ENCODE measurements at regions not wholly inside any gene's neighbourhood (a gene's known extent, or its start where the extent isn't known, plus 50 kb on each side); places are given as distances from the start of the nearest gene placed in this dataset.

DNA sequence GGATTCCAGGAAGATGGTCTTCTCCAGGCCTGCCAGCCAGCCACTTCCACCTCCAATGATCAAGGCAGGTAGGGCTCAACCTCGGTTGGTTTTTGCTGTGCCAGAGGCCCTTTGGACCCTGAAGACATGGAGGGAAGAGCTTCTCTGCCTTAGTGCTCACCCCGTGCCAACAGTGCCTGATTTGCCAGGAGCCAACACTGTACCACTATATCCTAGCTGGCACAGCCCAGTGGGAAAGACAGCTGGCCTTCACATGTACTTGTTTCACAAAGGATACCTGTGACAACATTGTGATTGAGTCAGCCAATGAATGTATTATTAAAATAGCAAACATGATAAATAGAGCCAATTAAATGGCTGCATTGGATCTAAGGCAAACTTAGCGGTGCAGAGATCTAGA lies 51.9 kb upstream of the PRPS1 start:
- Histone ChIP-seq H3K36me3 (no peaks in the 10 kb centered on the region), H3K4me1 (no peaks in the 10 kb centered on the region), H3K27me3 (no peaks in the 10 kb centered on the region), H3K9me3 (no peaks in the 10 kb centered on the region), H3K4me3 (ENCODE audit: low read depth, low read length) (no peak overlapping the region)
- no peak for DNase-seq
- TF ChIP-seq, protein P1, sequence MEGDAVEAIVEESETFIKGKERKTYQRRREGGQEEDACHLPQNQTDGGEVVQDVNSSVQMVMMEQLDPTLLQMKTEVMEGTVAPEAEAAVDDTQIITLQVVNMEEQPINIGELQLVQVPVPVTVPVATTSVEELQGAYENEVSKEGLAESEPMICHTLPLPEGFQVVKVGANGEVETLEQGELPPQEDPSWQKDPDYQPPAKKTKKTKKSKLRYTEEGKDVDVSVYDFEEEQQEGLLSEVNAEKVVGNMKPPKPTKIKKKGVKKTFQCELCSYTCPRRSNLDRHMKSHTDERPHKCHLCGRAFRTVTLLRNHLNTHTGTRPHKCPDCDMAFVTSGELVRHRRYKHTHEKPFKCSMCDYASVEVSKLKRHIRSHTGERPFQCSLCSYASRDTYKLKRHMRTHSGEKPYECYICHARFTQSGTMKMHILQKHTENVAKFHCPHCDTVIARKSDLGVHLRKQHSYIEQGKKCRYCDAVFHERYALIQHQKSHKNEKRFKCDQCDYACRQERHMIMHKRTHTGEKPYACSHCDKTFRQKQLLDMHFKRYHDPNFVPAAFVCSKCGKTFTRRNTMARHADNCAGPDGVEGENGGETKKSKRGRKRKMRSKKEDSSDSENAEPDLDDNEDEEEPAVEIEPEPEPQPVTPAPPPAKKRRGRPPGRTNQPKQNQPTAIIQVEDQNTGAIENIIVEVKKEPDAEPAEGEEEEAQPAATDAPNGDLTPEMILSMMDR (IDR thresholded peaks at IDR 0.05; ENCODE audit: low read depth, low read length), result no peak

DNA sequence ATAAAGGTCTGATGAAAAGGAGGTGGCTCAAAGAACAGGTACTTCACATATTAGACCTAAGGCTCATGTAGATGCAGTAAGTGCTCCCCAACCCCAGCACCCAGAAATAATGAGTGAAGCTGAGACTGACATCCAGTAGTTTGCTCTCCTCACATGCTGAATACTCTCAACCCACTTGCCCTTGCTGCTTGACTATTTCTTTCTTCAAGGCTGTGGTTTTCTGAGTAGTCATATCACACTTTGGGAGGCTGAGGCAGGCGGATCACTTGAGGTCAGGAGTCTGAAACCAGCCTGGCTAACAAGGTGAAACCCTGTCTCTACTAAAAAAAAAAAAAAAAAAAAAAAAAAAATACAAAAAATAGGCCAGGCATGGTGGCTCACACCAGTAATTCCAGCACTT lies 51.5 kb upstream of the PRPS1 start:
- no peaks in the 10 kb centered on the region for H3K27me3 ChIP-seq
- no peaks in the 10 kb centered on the region for H3K4me1 ChIP-seq
- no peaks in the 10 kb centered on the region for H3K36me3 ChIP-seq
- H3K9me3 ChIP-seq, result no peaks in the 10 kb centered on the region
- TF ChIP-seq, protein P1 (IDR thresholded peaks at IDR 0.05; ENCODE audit: low read depth, low read length), result no peak
- no peak for DNase-seq
- no peak overlapping the region for H3K4me3 ChIP-seq (ENCODE audit: low read depth, low read length)

DNA sequence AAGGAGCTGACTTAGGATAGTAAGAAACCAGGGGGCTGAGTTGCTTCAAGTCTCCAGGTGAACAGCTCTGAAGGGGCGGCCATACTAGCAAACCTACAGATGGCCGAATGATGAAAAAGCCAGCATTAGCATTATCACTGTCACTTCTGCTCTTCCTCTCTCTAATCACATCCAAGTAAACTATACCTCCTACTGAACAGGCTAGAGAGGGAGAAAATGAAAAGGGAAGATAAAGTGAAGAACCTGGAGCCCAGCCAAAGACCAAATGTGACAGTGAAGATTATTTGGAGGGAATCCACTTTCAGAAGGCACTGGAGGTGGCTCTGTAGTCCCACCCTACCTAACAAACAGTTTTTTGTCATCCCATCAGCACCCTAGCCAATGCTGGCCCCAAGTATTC lies 50.4 kb upstream of the PRPS1 start:
- DNase-seq, result no peak
- Histone ChIP-seq H3K4me1 (no peaks in the 10 kb centered on the region), H3K36me3 (no peaks in the 10 kb centered on the region), H3K27me3 (no peaks in the 10 kb centered on the region), H3K4me3 (ENCODE audit: low read depth, low read length) (no peak overlapping the region), H3K9me3 (no peaks in the 10 kb centered on the region)
- TF ChIP-seq, protein P1 (IDR thresholded peaks at IDR 0.05; ENCODE audit: low read depth, low read length), result no peak
